Mesenchymal stem cell (in vitro differentiated cells and primary cell): ENCODE measurements at regions not wholly inside any gene's neighbourhood (a gene's known extent, or its start where the extent isn't known, plus 50 kb on each side); places are given as distances from the start of the nearest gene placed in this dataset.
A peak's percentile ranks its signal among the peaks of the same experiment; 100 is the strongest.
"Not testable (repeated sequence)": the region's sequence is repeated elsewhere in the genome, so short reads cannot be mapped to it uniquely, and the experiment has no call there.

Source experiments
- DNase-seq: peaks from one replicate; pipeline ENCODE4 v3.0.0-alpha.2; 2013
- H2AFZ ChIP-seq: one replicate; pipeline ENCODE4 v1.6.1; 2013; ENCODE audit warnings: low read depth, mild to moderate bottlenecking, control low read depth, inconsistent platforms, low read length, moderate library complexity
- H2AK5ac ChIP-seq: 2 replicates; pipeline ENCODE4 v1.6.1; 2013; ENCODE audit warnings: low read length, moderate library complexity, mild to moderate bottlenecking, inconsistent platforms; ENCODE audit not compliant: severe bottlenecking
- H2BK120ac ChIP-seq: one replicate; pipeline ENCODE4 v1.6.1; 2013; ENCODE audit warnings: low read depth, mild to moderate bottlenecking, inconsistent platforms, low read length, moderate library complexity
- H2BK12ac ChIP-seq, 2 experiments: one replicate each; pipeline ENCODE4 v1.6.1; 2013; ENCODE audit warnings: inconsistent platforms in 2 of 2, low read length in 2 of 2, mild to moderate bottlenecking in 2 of 2, moderate library complexity in 2 of 2, control low read depth in 1 of 2
- H2BK15ac ChIP-seq: one replicate; pipeline ENCODE4 v1.6.1; 2013; ENCODE audit warnings: mild to moderate bottlenecking, low read depth, inconsistent platforms; ENCODE audit not compliant: poor library complexity, severe bottlenecking
- H2BK5ac ChIP-seq: 2 replicates; pipeline ENCODE4 v1.6.1; 2013; ENCODE audit warnings: low read depth, mild to moderate bottlenecking, low read length, control low read depth, inconsistent platforms; ENCODE audit not compliant: poor library complexity, severe bottlenecking
- H3K14ac ChIP-seq, 2 experiments: one replicate each; pipeline ENCODE4 v1.6.1; 2013; ENCODE audit warnings: inconsistent platforms in 2 of 2, low read length in 2 of 2, control low read depth in 1 of 2, mild to moderate bottlenecking in 1 of 2, moderate library complexity in 1 of 2
- H3K18ac ChIP-seq, 2 experiments: one replicate each; pipeline ENCODE4 v1.6.1; 2013; ENCODE audit warnings: inconsistent platforms in 2 of 2, low read length in 2 of 2, control low read depth in 1 of 2, low read depth in 1 of 2, mild to moderate bottlenecking in 1 of 2
- H3K23ac ChIP-seq, 2 experiments: one replicate each; pipeline ENCODE4 v1.6.1; 2013; ENCODE audit warnings: inconsistent platforms in 2 of 2, low read length in 2 of 2, mild to moderate bottlenecking in 2 of 2, moderate library complexity in 2 of 2, control low read depth in 1 of 2
- H3K27ac ChIP-seq: 2 replicates; pipeline ENCODE4 v1.5.1; 2013; ENCODE audit warnings: mild to moderate bottlenecking, moderate library complexity, low read length, control low read depth, inconsistent platforms; ENCODE audit not compliant: poor library complexity, severe bottlenecking
- H3K27me3 ChIP-seq, 2 experiments: 2 replicates each; pipeline versions ENCODE4 v1.6.1 to v1.7.0; 2013; ENCODE audit warnings: low read length in 2 of 2, mild to moderate bottlenecking in 2 of 2, moderate library complexity in 2 of 2, control low read depth in 1 of 2, inconsistent platforms in 1 of 2; ENCODE audit not compliant: control insufficient read depth in 1 of 2, insufficient read depth in 1 of 2
- H3K36me3 ChIP-seq, 2 experiments: 2 replicates each; pipeline versions ENCODE4 v1.6.1 to v1.7.0; 2013; ENCODE audit warnings: low read length in 2 of 2, control low read depth in 1 of 2, inconsistent platforms in 1 of 2, low read depth in 1 of 2, mild to moderate bottlenecking in 1 of 2; ENCODE audit not compliant: insufficient read depth in 2 of 2, control insufficient read depth in 1 of 2
- H3K4ac ChIP-seq, 2 experiments: one replicate each; pipeline ENCODE4 v1.6.1; 2013; ENCODE audit warnings: inconsistent platforms in 2 of 2, low read length in 2 of 2, mild to moderate bottlenecking in 2 of 2, moderate library complexity in 2 of 2, control low read depth in 1 of 2, low read depth in 1 of 2
- H3K4me1 ChIP-seq: 2 replicates; pipeline ENCODE4 v1.6.1; 2013; ENCODE audit warnings: low read depth, low read length, control low read depth; ENCODE audit not compliant: control insufficient read depth, insufficient read depth
- H3K4me2 ChIP-seq: 2 replicates; pipeline ENCODE4 v1.6.1; 2013; ENCODE audit warnings: low read length, mild to moderate bottlenecking, inconsistent platforms; ENCODE audit not compliant: poor library complexity, severe bottlenecking
- H3K4me3 ChIP-seq, 2 experiments: 2 replicates each; pipeline versions ENCODE4 v1.5.1 to v1.7.0; 2013; ENCODE audit warnings: low read length in 2 of 2, mild to moderate bottlenecking in 2 of 2, control low read depth in 1 of 2, low read depth in 1 of 2; ENCODE audit not compliant: insufficient read depth in 1 of 2
- H3K79me1 ChIP-seq: replicated peaks from 2 replicates; pipeline ENCODE4 v1.6.1; 2013; ENCODE audit warnings: mild to moderate bottlenecking, control low read depth, low read length, inconsistent platforms; ENCODE audit not compliant: poor library complexity, severe bottlenecking
- H3K9ac ChIP-seq: 2 replicates; pipeline ENCODE4 v1.7.0; 2013; ENCODE audit warnings: mild to moderate bottlenecking, low read length, moderate library complexity
- H3K9me3 ChIP-seq: 2 replicates; pipeline ENCODE4 v1.7.0; 2013; ENCODE audit warnings: mild to moderate bottlenecking, low read length; ENCODE audit not compliant: control insufficient read depth
- H4K8ac ChIP-seq: one replicate; pipeline ENCODE4 v1.6.1; 2013; ENCODE audit warnings: inconsistent platforms, mild to moderate bottlenecking, low read length, moderate library complexity
- H4K91ac ChIP-seq: one replicate; pipeline ENCODE4 v1.6.1; 2013; ENCODE audit warnings: mild to moderate bottlenecking, low read length, inconsistent platforms
- WGBS: methylation state at CpG from one replicate; pipeline ENCODE4 v1.1.7; 2013; ENCODE audit warnings: mixed read lengths; 5-methylcytosine and 5-hydroxymethylcytosine counted together

- H3K4me1 ChIP-seq, H3K27me3 ChIP-seq, H3K36me3 ChIP-seq, H3K23ac ChIP-seq, H3K79me1 ChIP-seq, H3K18ac ChIP-seq, H2BK12ac ChIP-seq, H2BK5ac ChIP-seq, H4K91ac ChIP-seq, H3K9me3 ChIP-seq, H4K8ac ChIP-seq, H2BK15ac ChIP-seq, H2AFZ ChIP-seq, H3K4ac ChIP-seq, H3K4me3 ChIP-seq, H2AK5ac ChIP-seq, H2BK120ac ChIP-seq, H3K14ac ChIP-seq, H3K27ac ChIP-seq, H3K4me2 ChIP-seq: not testable (repeated sequence)
- peak; percentile 57 for DNase-seq
- H3K9ac ChIP-seq, result peak overlapping the region; percentile 70
Observed at GRCh38 chr22:36080281-36080680, 51.7 kb upstream of the RBFOX2 start.

- Histone ChIP-seq H3K4ac (no peak overlapping the region), H3K14ac (no peak overlapping the region), H2BK120ac (no peak overlapping the region), H3K79me1 (no peaks in the 10 kb centered on the region), H3K9me3 (no peaks in the 10 kb centered on the region), H3K27ac (no peak overlapping the region), H2AFZ (no peak overlapping the region), H3K4me1 (peaks cover 7% of the 10 kb centered on the region), H3K4me2 (no peak overlapping the region), H3K18ac (no peak overlapping the region), H4K91ac (no peak overlapping the region), H2BK5ac (no peak overlapping the region), H3K27me3 (no peaks in the 10 kb centered on the region), H3K4me3 (no peak overlapping the region), H4K8ac (no peak overlapping the region), H3K9ac (no peak overlapping the region), H2BK12ac (no peak overlapping the region), H3K36me3 (no peaks in the 10 kb centered on the region), H3K23ac (no peak overlapping the region), H2AK5ac (no peak overlapping the region), H2BK15ac (no peak overlapping the region)
- WGBS, result 100% methylated on average over 2 of the region's 2 CpGs
- no peak for DNase-seq
Observed at GRCh38 chr22:36079041-36079440, 50.4 kb upstream of the RBFOX2 start.
